Motor neuron (in vitro differentiated cells): ENCODE measurements at regions not wholly inside any gene's neighbourhood (a gene's known extent, or its start where the extent isn't known, plus 50 kb on each side); places are given as distances from the start of the nearest gene placed in this dataset.

ENCODE experiments used
- ATAC-seq, 8 experiments: fragments of 200-7000 bp; cut with Tn5 transposase; replicated peaks in 6 of 8; 2 replicates each; pipeline ENCODE4 v1.8.0; 2021; ENCODE audit warnings: mild to moderate bottlenecking in 8 of 8, moderate library complexity in 8 of 8
- H3K27ac ChIP-seq, 2 donors: fragments of 250-450 bp; sonication (Bioruptor Pico); 2 replicates each; pipeline ENCODE4 v1.9.0; 2021; ENCODE audit warnings: antibody characterized with exemption in 2 of 2, mild to moderate bottlenecking in 2 of 2, moderate library complexity in 1 of 2
- H3K4me1 ChIP-seq, 2 donors: fragments of 250-450 bp; sonication (Bioruptor Pico); replicated peaks in 1 of 2; 2 replicates each; pipeline ENCODE4 v1.6.1; 2021; ENCODE audit warnings: antibody characterized with exemption in 2 of 2, mild to moderate bottlenecking in 2 of 2, moderate library complexity in 1 of 2
- H3K4me3 ChIP-seq, 5 donors: fragments of 250-450 bp; sonication (Bioruptor Pico); 2 replicates each; pipeline ENCODE4 v1.9.0; 2021; ENCODE audit warnings: antibody characterized with exemption in 5 of 5, mild to moderate bottlenecking in 5 of 5, moderate library complexity in 4 of 5
- WGBS, 10 experiments: fragments of 450-650 bp; shearing (Covaris generic); methylation state at CpG; one replicate each; pipeline ENCODE4 v1.0.0; 2022; 5-methylcytosine and 5-hydroxymethylcytosine counted together
- in situ Hi-C, 9 experiments: fragments of 400-800 bp; cut with MboI; loops; one replicate each; pipeline ENCODE4 v1.15.0; 2021; ENCODE audit warnings: low sequenced_read_pairs in 9 of 9, low pct_unique_long_range_greater_than_20kb in 2 of 9; ENCODE audit not compliant: unreplicated experiment in 9 of 9

DNA sequence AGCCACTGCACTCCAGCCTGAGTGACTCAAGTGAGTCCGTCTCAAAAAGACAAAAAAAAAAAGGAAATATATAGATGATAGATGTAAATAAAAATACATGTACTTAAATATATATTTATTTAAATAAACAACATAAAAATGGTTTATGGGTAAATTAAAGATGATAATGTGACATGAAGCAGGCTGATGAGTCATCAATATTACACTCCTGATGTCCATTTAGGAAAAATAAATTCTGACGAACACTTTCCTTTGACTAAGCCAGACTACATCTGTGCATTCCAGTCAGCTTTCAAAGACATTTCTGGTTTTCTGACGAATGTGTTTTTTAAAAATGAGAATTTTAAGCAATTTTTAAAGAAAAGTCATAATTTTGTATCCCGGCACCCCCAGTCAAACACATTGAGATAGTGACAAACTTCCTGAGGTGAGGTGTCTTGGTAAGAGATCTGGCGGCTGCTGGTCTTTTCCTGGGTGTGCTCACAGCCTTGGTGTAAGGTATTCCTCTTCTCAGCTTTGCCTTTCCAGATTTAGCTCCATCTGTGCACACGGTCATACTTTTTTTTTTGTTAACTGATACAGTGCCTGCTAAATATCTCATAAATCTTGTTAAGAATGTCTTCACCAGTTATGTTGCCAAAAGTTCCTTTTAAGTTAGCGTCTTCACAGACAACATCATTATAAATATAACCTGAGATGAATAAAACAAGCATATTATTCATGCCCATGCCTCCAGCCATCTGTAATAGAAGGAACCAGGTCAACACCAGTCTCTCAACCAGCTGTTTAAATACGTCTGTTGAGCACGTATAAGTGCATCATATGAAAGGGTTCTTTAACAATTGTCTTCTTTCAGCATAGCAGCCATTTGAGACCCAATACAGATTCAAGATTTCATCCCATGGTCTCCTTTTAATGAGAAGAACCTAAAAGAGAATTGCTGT lies 214.5 kb upstream of the PLD5 start:
- no peak for ATAC-seq
- Histone ChIP-seq H3K4me3 (no peak overlapping the region), H3K4me1 (no peaks in the 10 kb centered on the region), H3K27ac (no peak overlapping the region)
- in situ Hi-C loops, result no loop called here
- WGBS, 10 experiments, result 0 to 100% (median 78%) methylated on average over 1 to 9 of the region's 9 CpGs

- no peaks in the 10 kb centered on the region for H3K4me1 ChIP-seq
- H3K4me3 ChIP-seq, result no peak overlapping the region
- in situ Hi-C loops, result no loop called here
- no peak for ATAC-seq
- no peak overlapping the region for H3K27ac ChIP-seq
- 0 to 91% (median 45%) methylated on average over 1 of the region's 1 CpG; no CpG with 5 or more reads in 2 of the 10 experiments for WGBS, 10 experiments
Measured at GRCh38 chr1:242736611-242737010, 212.1 kb upstream of the PLD5 start.

DNA sequence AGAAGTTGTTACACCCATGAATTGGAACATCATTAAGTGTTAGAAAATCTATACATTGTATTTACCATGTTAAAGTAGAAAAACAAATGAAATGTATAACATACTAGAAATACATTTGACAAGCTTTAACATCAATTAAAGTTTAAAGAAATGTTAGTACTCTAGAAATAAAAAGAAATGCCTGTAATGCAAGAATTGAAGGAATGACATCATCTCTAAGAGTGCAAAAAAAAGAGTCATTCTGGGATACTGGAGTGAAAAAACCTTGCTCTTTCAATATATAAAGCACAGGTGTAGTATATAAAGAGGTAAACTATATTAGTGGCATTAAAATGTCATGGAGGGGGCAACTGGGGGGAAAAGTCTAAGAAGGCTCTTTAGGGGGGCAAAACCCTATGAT lies 210.8 kb upstream of the PLD5 start:
- no peak overlapping the region for H3K27ac ChIP-seq
- no peak overlapping the region for H3K4me3 ChIP-seq
- in situ Hi-C loops, result no loop called here
- ATAC-seq, result no peak
- no peaks in the 10 kb centered on the region for H3K4me1 ChIP-seq

- in situ Hi-C loops, result no loop called here
- Histone ChIP-seq H3K27ac (no peak overlapping the region), H3K4me1 (no peaks in the 10 kb centered on the region), H3K4me3 (no peak overlapping the region)
- ATAC-seq, result no peak
Measured at GRCh38 chr1:242731446-242731845, 206.9 kb upstream of the PLD5 start.

GRCh38 chr1:242728696-242729095 lies 204.2 kb upstream of the PLD5 start:
- in situ Hi-C loops, result no loop called here
- WGBS, 10 experiments, result 0 to 93% (median 78%) methylated on average over 1 to 4 of the region's 4 CpGs; no CpG with 5 or more reads in 1 of the 10 experiments

DNA sequence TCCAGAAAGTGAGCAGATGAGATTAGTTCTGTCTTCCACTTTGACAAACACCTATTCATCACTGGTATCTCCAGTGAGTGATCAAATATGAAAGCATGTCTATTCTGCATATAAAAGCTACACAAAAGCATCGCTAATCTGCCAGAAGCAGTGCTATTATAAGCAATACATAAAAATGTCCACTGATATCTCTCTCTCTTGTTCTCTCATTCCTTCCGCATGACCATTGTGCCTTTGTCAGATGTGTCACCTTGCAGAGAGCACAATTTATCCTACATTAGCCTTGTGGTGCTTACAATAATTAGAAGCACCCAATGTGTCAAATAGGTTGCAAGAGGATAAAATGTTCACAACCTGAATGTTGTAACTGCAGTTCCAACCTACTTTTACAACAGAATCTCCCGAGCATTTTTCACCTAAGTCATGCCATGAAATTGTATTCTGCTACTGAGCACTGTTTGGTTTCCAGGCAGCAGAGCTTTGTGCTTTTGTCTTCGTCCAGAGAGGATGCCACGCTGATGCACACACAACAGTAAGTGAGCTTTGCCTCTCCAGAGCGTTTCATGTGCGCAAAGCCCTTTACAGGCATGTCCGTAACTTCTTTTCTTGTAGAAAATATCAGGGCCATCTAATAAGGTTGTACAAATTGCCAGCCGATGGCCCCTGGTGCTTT lies 198.7 kb upstream of the PLD5 start:
- in situ Hi-C loops, result no loop called here
- H3K27ac ChIP-seq, result no peak overlapping the region
- ATAC-seq, result peak in 4 of 8 experiments; percentile 54 to 90 (median 67)
- H3K4me3 ChIP-seq, result no peak overlapping the region
- 0 to 100% (median 47%) methylated on average over 1 to 9 of the region's 9 CpGs for WGBS, 10 experiments
- H3K4me1 ChIP-seq, result peaks cover 10 to 15% of the 10 kb centered on the region in 2 donors

More at GRCh38 chr1:242728696-242729095, 204.2 kb upstream of the PLD5 start:
- Histone ChIP-seq H3K4me3 (no peak overlapping the region), H3K4me1 (peaks cover 6 to 7% of the 10 kb centered on the region in 2 donors), H3K27ac (no peak overlapping the region)
- ATAC-seq, result no peak

- in situ Hi-C loops, result no loop called here
Measured at GRCh38 chr1:242718967-242719366, 194.5 kb upstream of the PLD5 start.

GRCh38 chr1:242712248-242712647 lies 187.8 kb upstream of the PLD5 start:
- WGBS, 10 experiments, result 21 to 100% (median 56%) methylated on average over 2 to 4 of the region's 4 CpGs; no CpG with 5 or more reads in 4 of the 10 experiments
- H3K4me1 ChIP-seq, result peaks cover 6 to 9% of the 10 kb centered on the region in 2 donors
- ATAC-seq, result no peak
- no peak overlapping the region for H3K27ac ChIP-seq
- H3K4me3 ChIP-seq, result no peak overlapping the region
- in situ Hi-C loops, result no loop called here

More at GRCh38 chr1:242718967-242719366, 194.5 kb upstream of the PLD5 start:
- peaks cover 7 to 11% of the 10 kb centered on the region in 2 donors for H3K4me1 ChIP-seq
- 0 to 100% (median 74%) methylated on average over 1 to 6 of the region's 6 CpGs; no CpG with 5 or more reads in 1 of the 10 experiments for WGBS, 10 experiments
- H3K4me3 ChIP-seq, result no peak overlapping the region
- H3K27ac ChIP-seq, result no peak overlapping the region
- ATAC-seq, result no peak

GRCh38 chr1:242710847-242711246 lies 186.3 kb upstream of the PLD5 start:
- Histone ChIP-seq H3K4me1 (peaks cover 6 to 9% of the 10 kb centered on the region in 2 donors), H3K27ac (no peak overlapping the region), H3K4me3 (no peak overlapping the region)
- in situ Hi-C loops, result no loop called here
- no peak for ATAC-seq
- WGBS, 10 experiments, result 0 to 71% (median 41%) methylated on average over 1 of the region's 1 CpG; no CpG with 5 or more reads in 2 of the 10 experiments

DNA sequence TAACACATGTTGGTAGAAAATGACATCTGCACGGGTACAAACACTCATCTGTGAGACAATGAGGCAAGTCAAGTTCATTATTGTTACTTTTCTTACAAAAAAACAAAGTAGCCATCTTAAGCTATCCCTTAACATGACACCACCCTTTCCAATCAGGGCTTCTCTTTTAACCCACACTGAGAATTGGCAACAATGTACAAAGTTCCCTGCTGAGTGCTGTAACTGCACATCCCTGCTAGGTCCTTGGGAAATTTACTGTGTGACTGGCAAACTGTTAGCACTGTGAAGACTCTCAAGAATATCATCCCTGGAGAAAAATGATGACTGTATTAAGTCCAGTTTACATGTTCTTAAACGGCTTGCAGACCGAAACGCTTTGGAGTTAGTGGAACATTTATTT lies 185.8 kb upstream of the PLD5 start:
- Histone ChIP-seq H3K4me1 (peaks cover 6 to 9% of the 10 kb centered on the region in 2 donors), H3K4me3 (no peak overlapping the region), H3K27ac (no peak overlapping the region)
- 0 to 81% (median 40%) methylated on average over 1 to 4 of the region's 4 CpGs; no CpG with 5 or more reads in 1 of the 10 experiments for WGBS, 10 experiments
- ATAC-seq, result no peak
- in situ Hi-C loops, result no loop called here

- Histone ChIP-seq H3K4me3 (no peak overlapping the region), H3K4me1 (no peaks in the 10 kb centered on the region), H3K27ac (no peak overlapping the region)
- WGBS, 10 experiments, result 0 to 100% (median 85%) methylated on average over 1 to 2 of the region's 2 CpGs; no CpG with 5 or more reads in 2 of the 10 experiments
- no peak for ATAC-seq
- in situ Hi-C loops, result no loop called here
Measured at GRCh38 chr1:242703467-242703866, 179.0 kb upstream of the PLD5 start.

- Histone ChIP-seq H3K4me3 (no peak overlapping the region), H3K4me1 (no peaks in the 10 kb centered on the region), H3K27ac (no peak overlapping the region)
- WGBS, 10 experiments, result 0 to 100% (median 83%) methylated on average over 1 to 2 of the region's 2 CpGs; no CpG with 5 or more reads in 1 of the 10 experiments
- peak in 1 of 8 experiments; percentile 18 for ATAC-seq
- in situ Hi-C loops, result no loop called here
Measured at GRCh38 chr1:242692988-242693387, 168.5 kb upstream of the PLD5 start.

DNA sequence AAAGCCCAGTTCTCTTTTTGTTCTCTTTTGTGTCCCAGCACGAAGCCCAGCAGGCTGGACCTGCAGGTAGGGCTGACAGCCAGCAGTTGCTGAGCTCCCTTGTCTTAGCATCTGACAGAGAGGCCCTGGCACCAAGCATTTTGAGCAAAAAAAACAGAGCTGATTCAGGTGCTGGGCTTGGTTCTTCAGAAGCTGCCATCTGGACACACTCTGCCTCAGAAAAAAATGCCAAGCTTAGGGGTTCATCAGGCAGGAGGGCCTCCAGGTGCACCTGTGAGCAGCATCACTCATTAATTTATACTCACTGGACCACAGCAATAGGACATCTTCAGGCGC lies 167.1 kb upstream of the PLD5 start:
- WGBS, 10 experiments, result 0 to 100% (median 59%) methylated on average over 1 to 2 of the region's 2 CpGs; no CpG with 5 or more reads in 2 of the 10 experiments
- ATAC-seq, result peak in 1 of 8 experiments; percentile 42
- Histone ChIP-seq H3K27ac (no peak overlapping the region), H3K4me1 (no peaks in the 10 kb centered on the region), H3K4me3 (no peak overlapping the region)
- in situ Hi-C loops, result no loop called here
